ENCODE measurements at regions not wholly inside any gene's neighbourhood (a gene's known extent, or its start where the extent isn't known, plus 50 kb on each side); places are given as distances from the start of the nearest gene placed in this dataset.
"Not testable (repeated sequence)": the region's sequence is repeated elsewhere in the genome, so short reads cannot be mapped to it uniquely, and the experiment has no call there.

DNA sequence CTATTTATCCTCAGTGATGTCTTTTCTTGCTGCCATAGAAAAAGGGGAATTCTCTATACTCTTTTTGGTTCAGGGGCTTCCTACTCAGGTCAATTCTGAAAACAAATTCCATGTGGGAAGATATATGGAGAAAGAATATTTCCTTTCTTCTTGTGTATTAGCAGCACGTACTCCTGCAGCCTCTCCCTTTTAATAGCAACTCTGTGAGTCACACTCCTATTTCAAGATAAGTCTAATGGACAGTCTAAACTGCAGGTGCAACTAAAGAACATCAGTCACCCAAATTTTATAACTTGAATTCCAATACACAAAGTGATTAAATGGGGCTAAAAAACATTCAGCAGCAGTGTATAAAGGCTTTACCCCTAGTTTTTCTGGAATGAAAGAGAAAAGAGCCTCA is 942.2 kb downstream of the CNTNAP5 start:
- DNase-seq (ENCODE audit: extremely low read depth in 1 of 11, low read depth in 9 of 11, low spot score in 4 of 11): no peak

DNA sequence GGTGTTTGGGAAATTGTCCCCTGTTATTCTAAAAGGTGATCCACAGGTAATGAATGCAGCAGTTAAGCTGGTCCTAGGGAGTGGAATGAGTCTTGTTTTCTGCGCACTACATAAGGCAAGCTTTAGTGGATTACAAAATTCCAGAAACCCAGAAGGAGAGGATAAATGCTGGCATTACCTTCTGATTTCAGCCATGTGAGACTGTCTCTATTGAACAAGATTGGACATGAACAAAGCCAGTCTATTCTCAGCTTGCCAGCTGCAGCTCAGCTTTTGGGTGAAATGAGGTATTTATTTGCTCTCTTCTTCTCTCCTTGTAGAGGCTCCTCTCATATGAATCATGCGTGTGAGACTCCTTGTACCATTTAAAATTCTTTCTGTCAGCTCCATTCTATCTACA is 944.9 kb downstream of the CNTNAP5 start:
- DNase-seq (ENCODE audit: extremely low read depth in 1 of 11, low read depth in 9 of 11, low spot score in 4 of 11): no peak

DNA sequence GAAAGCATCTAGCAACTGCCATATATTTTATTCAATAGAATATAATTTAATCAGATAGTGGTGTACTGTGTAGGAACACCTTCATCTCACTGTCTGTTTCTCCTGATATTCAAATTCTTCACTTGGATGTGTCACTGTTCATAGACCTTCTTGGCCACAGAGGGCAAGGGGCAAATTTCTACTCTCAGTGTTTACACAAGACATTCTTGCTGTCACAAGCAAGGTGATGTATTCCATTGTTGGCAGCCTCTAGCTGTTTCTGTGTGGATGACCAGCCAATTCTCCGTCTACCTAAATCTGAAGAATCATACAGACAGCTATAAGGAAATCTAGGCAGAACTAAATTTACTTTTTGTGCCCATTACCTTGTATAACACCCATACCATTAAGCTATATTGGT is 948.3 kb downstream of the CNTNAP5 start:
- DNase-seq (ENCODE audit: extremely low read depth in 1 of 11, low read depth in 9 of 11, low spot score in 4 of 11): no peak

DNA sequence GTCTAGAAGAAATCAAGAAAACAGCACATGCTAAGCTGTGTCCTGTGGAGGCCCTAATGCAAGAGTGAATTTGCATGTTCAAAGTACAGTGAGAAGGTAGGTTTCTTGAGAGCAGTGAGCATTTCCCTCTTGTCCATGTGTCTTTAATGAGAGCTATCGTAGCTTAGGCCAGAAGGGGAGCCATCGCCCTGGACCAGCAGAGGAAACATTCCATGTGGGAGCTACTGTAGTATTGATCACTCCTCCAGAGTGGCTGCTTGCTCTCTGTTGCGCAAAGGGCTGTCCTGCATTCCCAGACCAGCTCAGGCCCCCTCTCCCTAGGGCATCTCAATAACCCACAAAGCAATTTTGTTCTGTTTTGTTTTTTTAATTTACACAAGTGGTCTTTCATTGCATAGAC is 950.1 kb downstream of the CNTNAP5 start:
- DNase-seq (ENCODE audit: extremely low read depth in 1 of 11, low read depth in 9 of 11, low spot score in 4 of 11): no peak

DNA sequence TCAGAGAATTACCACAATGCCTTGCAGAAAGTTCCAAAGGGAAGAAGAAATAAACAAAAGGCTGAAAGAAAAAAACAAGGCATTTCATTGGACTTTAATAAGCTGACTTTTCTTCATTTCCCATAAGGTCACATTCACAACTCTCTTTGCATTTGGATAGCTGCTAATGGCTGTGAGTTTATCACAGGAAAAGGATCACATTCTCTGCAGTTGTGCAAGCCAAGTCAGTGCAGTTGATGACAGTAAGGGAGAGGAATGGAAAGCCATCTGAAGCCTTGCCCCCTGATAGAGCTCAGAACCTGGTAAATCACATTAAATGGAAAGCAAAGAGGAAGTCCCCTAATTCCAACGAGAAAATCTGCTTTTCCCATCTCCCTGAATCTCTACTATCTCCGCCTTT is 950.6 kb downstream of the CNTNAP5 start:
- no peak for DNase-seq (ENCODE audit: extremely low read depth in 1 of 11, low read depth in 9 of 11, low spot score in 4 of 11)

DNA sequence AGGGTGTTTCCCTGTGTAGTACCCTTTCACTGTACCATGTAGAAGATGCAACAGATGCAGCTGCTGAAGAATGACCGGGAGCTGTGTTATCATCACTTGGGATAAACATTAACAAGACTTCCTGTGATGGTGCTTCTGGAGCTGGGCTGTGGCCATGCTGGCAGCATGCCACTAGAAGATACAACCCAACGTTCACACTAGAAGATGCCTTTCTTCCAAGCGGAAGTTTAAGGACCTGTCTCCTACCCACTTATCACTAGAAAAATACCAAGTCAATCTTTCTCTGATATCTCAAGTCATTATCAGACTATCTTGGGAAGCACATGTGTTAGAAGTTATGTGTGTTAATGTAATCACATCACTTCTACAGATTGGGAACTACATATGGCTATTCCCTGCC is 953.5 kb downstream of the CNTNAP5 start:
- DNase-seq (ENCODE audit: extremely low read depth in 1 of 11, low read depth in 9 of 11, low spot score in 4 of 11): no peak

DNA sequence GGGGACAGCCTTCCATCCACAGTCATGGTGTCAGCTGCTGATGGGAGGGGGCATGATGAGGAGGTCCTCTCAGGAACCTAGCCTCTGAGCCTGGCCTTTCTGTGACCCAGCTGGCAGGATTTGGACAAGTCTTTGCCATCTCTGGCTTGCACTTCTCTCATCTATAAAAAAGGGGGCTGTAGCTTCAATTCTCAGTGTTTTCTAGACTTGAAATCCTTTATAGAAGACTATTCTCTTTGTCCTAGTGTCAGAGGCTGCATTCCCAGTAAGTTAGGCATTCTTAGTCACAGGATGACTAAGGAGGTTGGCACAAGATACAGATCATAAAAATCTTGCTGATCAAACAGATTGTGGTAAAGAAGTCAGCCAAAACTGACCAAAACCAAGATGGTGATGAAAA is 958.5 kb downstream of the CNTNAP5 start:
- no peak for DNase-seq (ENCODE audit: extremely low read depth in 1 of 11, low read depth in 9 of 11, low spot score in 4 of 11)

DNA sequence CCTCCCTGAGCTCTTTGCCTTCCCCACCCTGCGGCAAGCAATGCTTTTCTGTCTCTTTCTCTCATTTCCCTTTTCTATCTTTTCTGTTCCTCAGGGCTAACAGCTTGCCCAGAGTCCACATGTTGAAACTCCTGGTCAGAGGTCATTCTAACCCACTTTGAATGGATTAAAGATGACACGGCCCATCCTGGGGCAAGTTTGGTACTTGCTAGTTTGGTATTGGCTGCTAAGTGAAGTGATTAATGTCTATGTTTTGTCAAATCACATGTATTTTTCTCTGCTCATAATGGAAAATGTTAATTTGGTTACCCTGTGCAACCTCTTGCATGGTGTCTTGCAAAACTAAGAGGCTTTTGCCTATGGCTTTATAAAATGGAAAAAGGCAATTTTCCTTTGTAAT is 960.2 kb downstream of the CNTNAP5 start:
- DNase-seq (ENCODE audit: extremely low read depth in 1 of 11, low read depth in 9 of 11, low spot score in 4 of 11): no peak

DNA sequence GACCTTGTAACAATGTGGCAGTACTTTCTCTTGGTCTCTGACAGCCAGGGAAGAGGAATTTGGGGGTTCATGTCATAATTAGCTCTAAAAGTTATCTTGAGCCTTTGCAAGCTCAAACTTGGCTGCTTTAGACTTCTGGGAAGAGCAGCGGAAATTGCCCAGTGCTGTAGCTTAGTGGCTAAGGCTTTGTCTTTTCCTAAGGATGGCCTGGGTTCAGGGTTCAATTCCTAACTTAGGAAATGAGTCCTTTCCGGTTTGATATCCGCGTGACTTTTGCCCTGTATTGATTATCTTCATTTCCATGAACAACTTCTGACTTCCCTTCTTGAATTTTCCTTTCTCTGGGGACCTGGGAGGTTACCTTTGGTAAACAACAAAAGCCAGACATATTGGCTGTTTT is 961.0 kb downstream of the CNTNAP5 start:
- no peak for DNase-seq (ENCODE audit: extremely low read depth in 1 of 11, low read depth in 9 of 11, low spot score in 4 of 11)

DNA sequence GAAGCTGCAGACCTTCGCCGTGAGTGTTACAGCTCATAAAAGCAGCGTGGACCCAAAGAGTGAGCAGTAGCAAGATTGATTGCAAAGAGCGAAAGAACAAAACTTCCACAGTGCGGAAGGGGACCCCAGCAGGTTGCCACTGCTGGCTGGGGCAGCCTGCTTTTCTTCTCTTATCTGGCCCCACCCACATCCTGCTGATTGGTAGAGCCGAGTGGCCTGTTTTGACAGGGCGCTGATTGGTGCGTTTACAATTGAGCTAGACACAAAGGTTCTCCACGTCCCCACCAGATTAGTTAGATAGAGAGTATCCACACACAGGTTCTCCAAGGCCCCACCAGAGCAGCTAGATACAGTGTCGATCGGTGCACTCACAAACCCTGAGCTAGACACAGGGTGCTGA is 961.8 kb downstream of the CNTNAP5 start:
- not testable (repeated sequence) for DNase-seq (ENCODE audit: extremely low read depth in 1 of 11, low read depth in 9 of 11, low spot score in 4 of 11)

DNA sequence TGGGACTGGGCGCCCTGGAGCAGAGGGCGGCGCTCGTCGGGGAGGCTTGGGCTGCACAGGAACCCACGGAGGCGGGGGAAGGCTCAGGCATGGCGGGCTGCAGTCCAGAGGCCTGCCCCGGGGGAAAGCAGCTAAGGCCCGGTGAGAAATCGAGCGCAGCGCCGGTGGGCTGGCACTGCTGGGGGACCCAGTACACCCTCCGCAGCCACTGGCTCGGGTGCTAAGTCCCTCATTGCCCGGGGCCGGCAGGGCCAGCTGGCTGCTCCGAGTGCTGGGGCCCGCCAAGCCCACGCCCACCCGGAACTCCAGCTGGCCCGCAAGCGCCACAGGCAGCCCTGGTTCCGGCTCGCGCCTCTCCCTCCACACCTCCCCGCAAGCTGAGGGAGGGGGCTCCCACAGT is 962.3 kb downstream of the CNTNAP5 start:
- DNase-seq (ENCODE audit: extremely low read depth in 1 of 11, low read depth in 9 of 11, low spot score in 4 of 11): not testable (repeated sequence)

DNA sequence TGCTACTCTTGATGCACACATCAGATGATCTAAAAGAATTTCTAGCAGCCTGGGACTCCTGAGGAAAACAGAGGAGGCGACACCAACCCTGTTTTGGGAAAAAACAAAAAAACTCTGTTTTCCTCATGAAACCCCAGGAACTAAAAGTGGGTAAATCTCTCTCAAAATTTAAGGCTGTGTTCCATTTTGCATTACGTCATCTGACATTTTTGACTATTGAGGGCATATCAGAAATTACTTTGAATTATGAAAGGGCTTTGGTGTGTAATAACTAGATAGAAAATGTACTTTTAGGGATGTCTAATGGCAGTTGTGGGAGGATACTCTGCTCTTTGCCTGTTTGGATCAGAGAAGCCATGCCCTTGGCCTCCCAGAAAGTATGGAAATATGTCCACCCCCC is 963.0 kb downstream of the CNTNAP5 start:
- no peak for DNase-seq (ENCODE audit: extremely low read depth in 1 of 11, low read depth in 9 of 11, low spot score in 4 of 11)

DNA sequence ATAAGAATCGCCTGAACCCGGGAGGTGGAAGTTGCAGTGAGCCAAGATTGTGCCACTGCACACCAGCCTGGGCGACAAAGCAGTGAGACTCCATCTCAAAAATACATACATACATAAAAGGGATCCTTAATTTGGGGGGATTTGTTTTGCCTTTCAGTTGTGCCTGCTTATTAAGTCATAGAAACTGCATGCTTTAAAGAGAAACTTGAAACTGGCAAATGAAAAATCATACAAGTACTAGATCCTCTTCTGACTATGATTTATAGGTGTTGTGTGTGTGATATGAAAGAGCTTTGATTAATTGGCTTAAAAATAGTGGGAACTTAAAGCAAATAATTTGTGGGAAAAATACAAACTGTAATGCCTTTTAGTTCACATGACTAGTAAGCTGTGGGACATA is 963.7 kb downstream of the CNTNAP5 start:
- DNase-seq (ENCODE audit: extremely low read depth in 1 of 11, low read depth in 9 of 11, low spot score in 4 of 11): no peak

DNA sequence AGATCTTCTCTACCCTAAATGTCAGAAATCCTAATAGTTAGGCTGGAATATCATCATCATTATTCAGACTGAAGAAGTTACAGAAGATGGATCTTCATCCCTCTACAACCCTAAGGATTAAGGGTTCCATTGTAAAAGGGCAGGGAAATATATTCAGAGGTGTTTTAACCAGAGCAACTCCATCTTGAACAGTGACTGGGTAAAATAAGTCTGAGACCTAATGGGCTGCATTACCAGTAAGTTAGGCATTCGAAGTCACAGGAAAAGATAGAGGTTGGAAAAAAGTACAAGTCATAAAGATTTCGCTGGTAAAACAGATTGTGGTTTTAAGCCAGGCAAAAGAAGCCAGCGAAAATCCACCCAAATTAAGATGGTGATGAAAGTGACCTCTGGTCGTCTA is 968.7 kb downstream of the CNTNAP5 start:
- no peak for DNase-seq (ENCODE audit: extremely low read depth in 1 of 11, low read depth in 9 of 11, low spot score in 4 of 11)

DNA sequence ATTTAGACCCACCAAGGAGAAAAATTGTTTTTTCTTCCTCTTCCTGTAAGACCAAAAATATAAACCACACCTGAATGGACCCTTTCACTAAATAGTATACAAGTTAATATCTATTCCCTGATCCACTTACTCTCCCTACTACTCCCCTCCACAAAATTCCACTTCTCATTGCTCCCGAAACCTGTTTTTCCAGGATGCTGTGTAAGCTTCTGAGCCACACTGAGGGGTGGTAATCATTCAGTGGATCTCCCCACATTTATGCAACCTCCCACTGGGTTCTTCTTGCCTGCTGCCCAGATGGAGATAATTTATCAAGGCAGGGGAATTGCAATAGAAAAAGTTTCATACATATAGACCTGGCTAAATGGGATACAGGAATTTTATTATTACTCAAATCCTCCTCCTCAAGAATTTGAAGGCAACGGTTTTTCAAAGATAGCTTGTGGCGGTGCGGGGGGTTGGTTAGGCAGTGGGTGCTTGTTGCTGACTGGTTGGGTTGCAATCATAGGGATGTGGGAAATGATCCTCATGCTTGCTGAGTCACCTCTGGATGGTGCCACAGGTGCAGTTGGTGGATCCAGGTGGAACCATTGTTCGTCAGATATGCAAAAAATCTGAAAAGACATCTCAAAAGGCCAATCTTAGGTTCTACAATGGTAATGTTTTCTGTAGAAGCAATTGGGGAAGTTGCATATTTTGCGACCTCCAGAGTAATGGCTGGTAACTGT is 970.3 kb downstream of the CNTNAP5 start:
- no peak for DNase-seq (ENCODE audit: extremely low read depth in 1 of 11, low read depth in 9 of 11, low spot score in 4 of 11)

DNA sequence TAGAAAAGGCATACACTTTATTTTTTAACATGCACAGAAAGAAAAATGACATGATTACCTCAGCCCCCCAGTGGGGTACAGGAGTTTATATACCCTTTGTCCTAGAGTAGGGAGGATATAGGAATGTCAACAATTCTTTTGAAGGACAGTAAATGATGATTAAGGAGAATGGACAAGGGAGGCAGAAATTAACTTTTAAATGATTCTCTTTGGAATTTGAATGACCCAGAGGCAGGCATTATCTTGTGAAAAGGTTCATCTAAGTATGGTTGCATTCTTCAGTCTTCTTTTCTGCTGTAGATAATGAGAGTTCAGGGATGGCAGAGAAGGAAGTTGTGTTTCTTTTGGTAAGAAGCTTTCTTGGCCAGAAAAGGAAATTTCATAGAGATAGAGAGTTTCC is 971.3 kb downstream of the CNTNAP5 start:
- DNase-seq (ENCODE audit: extremely low read depth in 1 of 11, low read depth in 9 of 11, low spot score in 4 of 11): no peak

DNA sequence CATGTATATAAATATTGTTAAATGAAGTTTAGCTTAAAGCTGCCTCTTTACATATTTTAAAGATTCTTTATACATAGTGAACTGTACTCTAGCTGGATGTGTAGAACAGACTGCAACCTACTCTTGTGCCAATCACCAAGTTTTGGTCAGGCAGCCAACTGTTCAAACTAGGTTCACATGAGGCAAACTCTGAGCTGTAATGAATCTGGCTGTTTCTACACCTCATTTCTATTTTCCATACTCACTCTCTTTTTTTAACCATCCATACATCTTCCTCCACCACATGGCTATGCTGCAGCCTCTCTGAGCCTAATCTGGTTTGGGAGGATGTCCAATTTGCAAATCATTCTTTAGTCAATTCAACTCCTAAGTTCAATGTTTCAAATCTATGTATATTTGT is 974.8 kb downstream of the CNTNAP5 start:
- no peak for DNase-seq (ENCODE audit: extremely low read depth in 1 of 11, low read depth in 9 of 11, low spot score in 4 of 11)

DNA sequence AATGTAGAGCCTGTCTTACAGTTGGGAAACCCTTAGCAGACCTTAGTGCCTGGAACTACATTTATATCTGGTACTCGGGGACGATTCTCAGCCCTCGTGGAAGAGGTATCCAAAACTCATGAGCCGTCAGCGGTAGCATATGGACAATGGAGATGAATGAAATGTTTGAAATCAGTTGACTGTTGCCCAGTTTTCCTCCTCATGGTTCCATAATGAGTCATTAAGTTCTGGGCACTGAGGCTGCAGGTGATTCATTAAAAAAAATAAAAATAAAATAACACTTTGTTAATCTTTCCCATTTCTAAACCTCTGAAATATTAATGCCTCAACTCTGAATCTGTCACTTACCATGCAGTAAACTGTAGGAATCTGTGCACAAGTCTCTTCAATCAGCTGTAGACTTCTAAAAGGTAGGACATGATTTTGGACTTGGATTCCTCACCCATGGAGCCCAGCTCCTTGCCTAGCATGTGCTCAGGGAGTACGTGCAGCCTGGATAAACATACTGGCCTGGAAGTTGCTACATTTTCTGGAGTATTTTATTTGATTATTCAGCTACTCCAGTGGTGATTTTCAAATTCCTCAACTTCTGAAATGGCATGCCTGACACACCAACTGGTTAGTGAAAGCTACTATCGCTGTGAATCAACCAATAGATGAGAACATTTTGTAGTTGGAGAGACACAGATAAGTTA is 979.2 kb downstream of the CNTNAP5 start:
- DNase-seq (ENCODE audit: extremely low read depth in 1 of 11, low read depth in 9 of 11, low spot score in 4 of 11): no peak

DNA sequence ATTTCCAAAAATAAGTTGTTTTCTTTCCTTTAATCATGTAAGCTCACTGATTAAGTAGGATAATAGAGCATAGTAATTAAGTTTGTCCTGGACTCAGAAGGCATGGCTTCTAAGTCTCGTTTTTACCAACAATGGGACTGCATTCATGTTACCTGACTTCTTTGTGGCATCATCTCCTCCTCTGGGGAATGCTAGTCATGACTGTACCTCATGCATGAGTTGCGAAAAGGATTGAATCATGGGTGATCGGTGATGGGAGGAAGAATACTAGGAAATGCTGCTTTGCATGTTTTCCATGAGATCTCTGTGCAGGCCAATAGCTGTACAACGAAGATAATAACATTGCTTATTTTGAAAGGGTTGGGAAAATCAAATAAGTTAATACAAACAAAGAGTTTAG is 981.6 kb downstream of the CNTNAP5 start:
- no peak for DNase-seq (ENCODE audit: extremely low read depth in 1 of 11, low read depth in 9 of 11, low spot score in 4 of 11)

DNA sequence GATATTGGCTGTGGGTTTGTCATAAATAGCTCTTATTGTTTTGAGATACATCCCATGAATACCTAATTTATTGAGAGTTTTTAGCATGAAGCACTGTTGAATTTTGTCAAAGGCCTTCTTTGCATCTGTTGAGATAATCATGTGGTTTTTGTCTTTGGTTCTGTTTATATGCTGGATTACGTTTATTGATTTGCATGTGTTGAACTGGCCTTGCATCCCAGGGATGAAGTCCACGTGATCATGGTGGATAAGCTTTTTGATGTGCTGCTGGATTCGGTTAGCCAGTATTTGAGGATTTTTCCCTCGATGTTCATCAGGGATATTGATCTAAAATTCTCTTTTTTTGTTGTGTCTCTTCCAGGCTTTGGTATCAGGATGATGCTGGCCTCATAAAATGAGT is 1003.6 kb downstream of the CNTNAP5 start:
- DNase-seq (ENCODE audit: extremely low read depth in 1 of 11, low read depth in 9 of 11, low spot score in 4 of 11): not testable (repeated sequence)

DNA sequence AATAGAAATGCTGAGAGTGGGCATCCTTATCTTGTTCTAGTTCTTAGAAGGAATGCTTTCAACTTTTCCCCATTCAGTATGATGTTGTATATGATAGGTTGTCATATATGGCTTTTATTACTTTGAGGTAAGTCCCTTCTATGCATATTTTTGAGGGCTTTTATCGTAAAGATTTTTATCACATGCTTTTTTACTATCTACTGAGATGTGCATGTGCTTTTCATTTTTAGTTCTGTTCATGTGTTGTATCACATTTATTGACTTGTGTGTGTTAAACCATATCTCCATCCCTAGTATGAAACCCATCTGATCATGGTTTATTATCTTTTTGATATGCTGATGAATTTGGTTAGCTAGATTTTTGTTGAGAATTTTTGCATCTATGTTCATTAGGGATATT is 1008.8 kb downstream of the CNTNAP5 start:
- no peak for DNase-seq (ENCODE audit: extremely low read depth in 1 of 11, low read depth in 9 of 11, low spot score in 4 of 11)
